ENCODE measurements at regions not wholly inside any gene's neighbourhood (a gene's known extent, or its start where the extent isn't known, plus 50 kb on each side); places are given as distances from the start of the nearest gene placed in this dataset.

- POLR2A ChIA-PET: no interaction called here
- Histone ChIP-seq H3K27me3 (ENCODE audit: insufficient read depth, low read length) (no peaks in the 10 kb centered on the region), H3K79me2 (ENCODE audit: insufficient read depth, low read length) (no peaks in the 10 kb centered on the region), H2AFZ (ENCODE audit: low read depth, low read length, poor library complexity, severe bottlenecking) (no peak overlapping the region), H3K9ac (ENCODE audit: low read length) (no peak overlapping the region), H3K9me3 (ENCODE audit: control insufficient read depth in 1 of 2, insufficient read depth in 1 of 2, low read depth in 1 of 2, low read length in 2 of 2) (no peaks in the 10 kb centered on the region), H3K9me2 (ENCODE audit: insufficient read depth) (no peaks in the 10 kb centered on the region), H3K4me3 (replicated peaks in 1 of 2; ENCODE audit: low read depth in 1 of 2, low read length in 2 of 2) (no peak overlapping the region), H3K36me3 (ENCODE audit: control insufficient read depth in 1 of 2, insufficient read depth in 2 of 2, low read length in 2 of 2) (no peaks in the 10 kb centered on the region), H3K27ac (ENCODE audit: low read depth, low read length) (no peak overlapping the region), H4K20me1 (ENCODE audit: insufficient read depth) (no peaks in the 10 kb centered on the region), H3K4me2 (ENCODE audit: low read length) (no peak overlapping the region), H3K4me1 (ENCODE audit: control insufficient read depth in 1 of 2, insufficient read depth in 2 of 2, low read length in 2 of 2) (no peaks in the 10 kb centered on the region)
- DNase-seq (ENCODE audit: low read depth, low spot score): no peak
- CTCF ChIA-PET: no interaction called here
- ATAC-seq: no peak
- TF ChIP-seq RAD21 (IDR thresholded peaks at IDR 0.05; ENCODE audit: low read depth) (no peak), REST (IDR thresholded peaks at IDR 0.05; ENCODE audit: low read depth) (peak; percentile 60)
- RAD21 ChIA-PET (ENCODE audit: low non-redundant PET in 1 of 2, low total read pairs in 2 of 2, uncharacterized antibody in 2 of 2, unreplicated experiment in 2 of 2): no interaction called here
- intact Hi-C loops (cut with micrococcal nuclease): no loop called here
- BruUV-seq (replicated peaks): no TSS peak
Measured at GRCh38 chrX:20571611-20572010, 304.9 kb upstream of the RPS6KA3 start.

DNA sequence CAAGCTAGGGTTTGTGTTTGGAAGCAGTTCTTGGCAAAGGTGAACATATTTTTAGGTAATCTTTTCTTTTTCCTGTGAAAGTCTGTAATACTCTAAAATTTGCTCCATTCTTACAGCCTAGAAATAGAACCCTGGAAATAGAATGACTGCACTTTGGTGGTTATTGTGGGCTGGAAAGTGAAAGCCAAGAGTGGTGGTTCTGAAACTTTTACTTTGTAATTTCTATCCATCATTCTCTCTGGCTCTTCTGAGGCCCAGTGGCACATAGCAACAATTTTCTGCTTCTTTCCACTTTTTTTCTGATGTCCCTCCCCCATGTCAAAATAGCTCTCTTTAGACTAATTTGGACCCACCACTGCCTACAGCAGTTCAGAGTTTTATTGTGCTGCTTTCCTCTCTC is 300.4 kb upstream of the RPS6KA3 start:
- Histone ChIP-seq H3K4me3 (replicated peaks in 1 of 2; ENCODE audit: low read depth in 1 of 2, low read length in 2 of 2) (no peak overlapping the region), H3K4me2 (ENCODE audit: low read length) (no peak overlapping the region), H3K27me3 (ENCODE audit: insufficient read depth, low read length) (no peaks in the 10 kb centered on the region), H3K27ac (ENCODE audit: low read depth, low read length) (no peak overlapping the region), H3K9me2 (ENCODE audit: insufficient read depth) (no peaks in the 10 kb centered on the region), H3K79me2 (ENCODE audit: insufficient read depth, low read length) (no peaks in the 10 kb centered on the region), H3K9me3 (ENCODE audit: control insufficient read depth in 1 of 2, insufficient read depth in 1 of 2, low read depth in 1 of 2, low read length in 2 of 2) (no peaks in the 10 kb centered on the region), H4K20me1 (ENCODE audit: insufficient read depth) (no peaks in the 10 kb centered on the region), H3K4me1 (ENCODE audit: control insufficient read depth in 1 of 2, insufficient read depth in 2 of 2, low read length in 2 of 2) (no peaks in the 10 kb centered on the region), H3K36me3 (ENCODE audit: control insufficient read depth in 1 of 2, insufficient read depth in 2 of 2, low read length in 2 of 2) (no peaks in the 10 kb centered on the region), H2AFZ (ENCODE audit: low read depth, low read length, poor library complexity, severe bottlenecking) (no peak overlapping the region), H3K9ac (ENCODE audit: low read length) (no peak overlapping the region)
- no peak for TF ChIP-seq SP1 (IDR thresholded peaks at IDR 0.05; ENCODE audit: low read depth)
- TF ChIP-seq, protein P1, sequence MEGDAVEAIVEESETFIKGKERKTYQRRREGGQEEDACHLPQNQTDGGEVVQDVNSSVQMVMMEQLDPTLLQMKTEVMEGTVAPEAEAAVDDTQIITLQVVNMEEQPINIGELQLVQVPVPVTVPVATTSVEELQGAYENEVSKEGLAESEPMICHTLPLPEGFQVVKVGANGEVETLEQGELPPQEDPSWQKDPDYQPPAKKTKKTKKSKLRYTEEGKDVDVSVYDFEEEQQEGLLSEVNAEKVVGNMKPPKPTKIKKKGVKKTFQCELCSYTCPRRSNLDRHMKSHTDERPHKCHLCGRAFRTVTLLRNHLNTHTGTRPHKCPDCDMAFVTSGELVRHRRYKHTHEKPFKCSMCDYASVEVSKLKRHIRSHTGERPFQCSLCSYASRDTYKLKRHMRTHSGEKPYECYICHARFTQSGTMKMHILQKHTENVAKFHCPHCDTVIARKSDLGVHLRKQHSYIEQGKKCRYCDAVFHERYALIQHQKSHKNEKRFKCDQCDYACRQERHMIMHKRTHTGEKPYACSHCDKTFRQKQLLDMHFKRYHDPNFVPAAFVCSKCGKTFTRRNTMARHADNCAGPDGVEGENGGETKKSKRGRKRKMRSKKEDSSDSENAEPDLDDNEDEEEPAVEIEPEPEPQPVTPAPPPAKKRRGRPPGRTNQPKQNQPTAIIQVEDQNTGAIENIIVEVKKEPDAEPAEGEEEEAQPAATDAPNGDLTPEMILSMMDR (IDR thresholded peaks at IDR 0.05 in 2 of 3, conservative IDR thresholded peaks at IDR 0.05 in 1 of 3; ENCODE audit: borderline replicate concordance in 1 of 3, insufficient read depth in 1 of 3, low read depth in 2 of 3, low read length in 2 of 3): no peak
- TF ChIP-seq, protein P2, sequence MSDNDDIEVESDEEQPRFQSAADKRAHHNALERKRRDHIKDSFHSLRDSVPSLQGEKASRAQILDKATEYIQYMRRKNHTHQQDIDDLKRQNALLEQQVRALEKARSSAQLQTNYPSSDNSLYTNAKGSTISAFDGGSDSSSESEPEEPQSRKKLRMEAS (IDR thresholded peaks at IDR 0.05): no peak
- DNase-seq (ENCODE audit: low read depth, low spot score) (no peak), ATAC-seq (no peak)
- intact Hi-C loops (cut with micrococcal nuclease): no loop called here
- RAD21 ChIA-PET (ENCODE audit: low non-redundant PET in 1 of 2, low total read pairs in 2 of 2, uncharacterized antibody in 2 of 2, unreplicated experiment in 2 of 2): no interaction called here
- POLR2A ChIA-PET: no interaction called here
- BruUV-seq (replicated peaks): no TSS peak
- CTCF ChIA-PET: no interaction called here
